Neuron (in vitro differentiated cells): ENCODE measurements at regions not wholly inside any gene's neighbourhood (a gene's known extent, or its start where the extent isn't known, plus 50 kb on each side); places are given as distances from the start of the nearest gene placed in this dataset.

ENCODE experiments used
- H2AFZ ChIP-seq: one replicate; pipeline ENCODE4 v1.6.1; 2013; ENCODE audit warnings: low read depth, mild to moderate bottlenecking, inconsistent platforms, low read length, moderate library complexity
- H3K27me3 ChIP-seq: one replicate; pipeline ENCODE4 v1.6.1; 2013; ENCODE audit warnings: low read length; ENCODE audit not compliant: insufficient read depth
- H3K36me3 ChIP-seq: one replicate; pipeline ENCODE4 v1.6.1; 2013; ENCODE audit warnings: low read length; ENCODE audit not compliant: insufficient read depth
- H3K4me1 ChIP-seq: one replicate; pipeline ENCODE4 v1.6.1; 2013; ENCODE audit warnings: low read length; ENCODE audit not compliant: insufficient read depth
- H3K4me3 ChIP-seq: 2 replicates; pipeline ENCODE4 v1.5.1; 2013; ENCODE audit warnings: mild to moderate bottlenecking, low read length, moderate library complexity
- H3K9me3 ChIP-seq: one replicate; pipeline ENCODE4 v1.6.1; 2013; ENCODE audit warnings: low read length

DNA sequence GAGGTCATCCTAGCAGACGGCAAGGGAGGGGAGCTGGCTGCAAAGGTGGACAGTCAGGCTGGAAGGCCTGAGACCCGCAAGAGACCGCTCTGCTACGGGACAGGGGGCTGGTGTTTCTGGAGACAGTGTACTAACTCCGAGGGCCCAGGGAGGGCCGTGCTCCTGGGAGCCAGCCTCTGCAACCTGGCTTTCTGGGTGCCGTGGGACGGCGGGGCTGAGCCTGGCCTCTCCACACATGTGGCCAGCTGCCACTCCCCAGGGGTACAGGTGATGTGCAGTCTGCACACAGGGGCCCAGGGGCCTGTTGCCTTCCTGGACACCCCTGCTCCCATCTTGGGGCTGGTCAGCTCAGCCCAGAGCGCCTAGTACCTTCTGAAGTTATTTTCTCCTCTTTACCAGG lies 92.2 kb downstream of the MRPL36 start:
- Histone ChIP-seq H3K4me3 (no peak overlapping the region), H3K4me1 (peaks cover 5% of the 10 kb centered on the region), H3K9me3 (no peaks in the 10 kb centered on the region), H3K36me3 (no peaks in the 10 kb centered on the region), H2AFZ (no peak overlapping the region), H3K27me3 (no peaks in the 10 kb centered on the region)

DNA sequence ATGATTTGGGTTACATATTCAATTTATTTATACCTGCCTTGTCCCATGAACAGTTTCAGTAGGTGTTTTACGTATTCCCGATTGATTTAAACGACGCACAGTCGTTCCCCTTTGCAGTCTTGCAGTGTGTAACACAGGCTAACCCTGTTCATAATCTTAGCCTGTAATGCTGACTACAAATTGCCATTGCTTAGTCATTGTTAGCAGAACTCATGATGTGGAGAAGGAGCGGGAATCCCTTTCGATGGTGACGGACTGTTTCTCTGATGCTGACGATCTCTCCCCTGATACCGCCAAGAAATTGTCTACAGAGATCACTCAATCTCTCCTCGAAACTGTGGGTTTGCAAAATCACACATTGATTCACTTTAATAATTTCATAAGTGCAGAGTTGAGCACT lies 93.2 kb downstream of the MRPL36 start:
- H3K36me3 ChIP-seq, result no peaks in the 10 kb centered on the region
- no peak overlapping the region for H3K4me3 ChIP-seq
- no peaks in the 10 kb centered on the region for H3K9me3 ChIP-seq
- H3K4me1 ChIP-seq, result peaks cover 5% of the 10 kb centered on the region
- H2AFZ ChIP-seq, result no peak overlapping the region
- no peaks in the 10 kb centered on the region for H3K27me3 ChIP-seq

GRCh38 chr5:1706021-1706420 lies 93.6 kb downstream of the MRPL36 start:
- Histone ChIP-seq H3K4me1 (peaks cover 5% of the 10 kb centered on the region), H3K9me3 (no peaks in the 10 kb centered on the region), H3K36me3 (no peaks in the 10 kb centered on the region), H3K4me3 (no peak overlapping the region), H2AFZ (no peak overlapping the region), H3K27me3 (no peaks in the 10 kb centered on the region)

DNA sequence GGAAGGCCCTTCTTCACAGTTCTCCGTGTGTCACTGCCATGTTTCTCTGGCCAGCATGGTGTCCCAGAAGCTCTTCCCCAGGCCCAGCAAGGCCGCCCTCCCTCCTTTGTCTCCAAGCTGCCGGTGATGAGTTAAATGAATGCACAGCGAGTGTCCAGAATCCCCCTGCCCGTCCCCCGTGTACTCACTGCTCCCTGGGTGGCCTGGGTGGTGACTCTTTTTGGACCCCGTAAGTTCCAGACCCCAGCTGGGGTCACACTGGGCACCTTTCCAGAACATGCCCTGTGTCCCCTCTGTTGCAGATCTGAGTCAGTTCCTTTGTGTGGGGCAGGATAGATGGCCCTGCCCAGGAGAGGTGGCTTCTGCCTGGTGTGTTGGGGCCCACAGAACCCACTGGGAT lies 95.0 kb downstream of the MRPL36 start:
- no peak overlapping the region for H2AFZ ChIP-seq
- peaks cover 5% of the 10 kb centered on the region for H3K4me1 ChIP-seq
- H3K9me3 ChIP-seq, result no peaks in the 10 kb centered on the region
- no peaks in the 10 kb centered on the region for H3K36me3 ChIP-seq
- H3K27me3 ChIP-seq, result no peaks in the 10 kb centered on the region
- H3K4me3 ChIP-seq, result no peak overlapping the region

DNA sequence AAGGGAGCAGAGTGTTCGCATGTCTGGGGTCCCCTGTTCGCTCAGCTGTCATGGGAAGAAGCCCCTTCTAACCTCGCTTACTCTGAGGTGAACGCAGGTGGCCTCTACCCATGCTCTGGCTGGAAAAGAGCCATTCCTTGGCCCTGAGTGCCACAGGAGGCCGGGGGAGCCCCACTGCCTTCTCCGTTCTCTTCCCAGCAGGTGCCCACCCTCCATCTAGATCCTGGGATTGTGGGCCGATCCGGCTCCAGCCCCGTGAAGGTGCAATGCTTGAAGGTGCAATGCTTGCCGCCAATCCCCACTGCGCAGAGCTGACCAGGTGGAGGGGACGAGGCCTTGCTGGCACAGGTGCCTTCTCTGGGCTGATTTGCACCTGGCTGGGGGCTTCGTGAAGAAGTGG lies 95.4 kb downstream of the MRPL36 start:
- Histone ChIP-seq H2AFZ (no peak overlapping the region), H3K36me3 (no peaks in the 10 kb centered on the region), H3K4me3 (no peak overlapping the region), H3K27me3 (no peaks in the 10 kb centered on the region), H3K9me3 (peaks cover 2% of the 10 kb centered on the region), H3K4me1 (peaks cover 2% of the 10 kb centered on the region)

- Histone ChIP-seq H3K9me3 (peaks cover 4% of the 10 kb centered on the region), H2AFZ (no peak overlapping the region)
These were observed 96.1 kb downstream of the MRPL36 start for GRCh38 chr5:1703352-1704050.

DNA sequence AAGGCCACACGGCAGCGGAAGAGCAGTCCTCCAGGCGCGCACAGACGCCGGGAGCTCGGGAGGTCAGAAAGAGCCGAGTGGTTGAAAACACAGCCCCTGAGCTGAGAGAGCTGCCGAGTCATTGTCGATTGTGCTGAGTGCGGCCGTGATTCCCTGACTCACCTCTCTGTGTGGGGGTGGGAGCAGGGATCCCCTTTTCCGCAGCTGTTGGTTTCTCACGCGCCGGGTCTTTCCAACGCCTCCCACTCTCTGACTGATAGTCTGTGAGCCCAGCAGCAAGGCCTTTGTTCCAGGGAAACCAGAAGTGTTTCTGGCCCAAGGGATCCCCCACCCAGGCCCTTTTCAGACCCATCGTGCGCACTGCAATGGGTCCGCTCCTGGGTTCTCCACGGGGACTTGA lies 97.3 kb downstream of the MRPL36 start:
- no peaks in the 10 kb centered on the region for H3K4me1 ChIP-seq

More at GRCh38 chr5:1703352-1704050, 96.1 kb downstream of the MRPL36 start:
- Histone ChIP-seq H3K4me1 (no peaks in the 10 kb centered on the region), H3K27me3 (no peaks in the 10 kb centered on the region), H3K36me3 (no peaks in the 10 kb centered on the region), H3K4me3 (no peak overlapping the region)

DNA sequence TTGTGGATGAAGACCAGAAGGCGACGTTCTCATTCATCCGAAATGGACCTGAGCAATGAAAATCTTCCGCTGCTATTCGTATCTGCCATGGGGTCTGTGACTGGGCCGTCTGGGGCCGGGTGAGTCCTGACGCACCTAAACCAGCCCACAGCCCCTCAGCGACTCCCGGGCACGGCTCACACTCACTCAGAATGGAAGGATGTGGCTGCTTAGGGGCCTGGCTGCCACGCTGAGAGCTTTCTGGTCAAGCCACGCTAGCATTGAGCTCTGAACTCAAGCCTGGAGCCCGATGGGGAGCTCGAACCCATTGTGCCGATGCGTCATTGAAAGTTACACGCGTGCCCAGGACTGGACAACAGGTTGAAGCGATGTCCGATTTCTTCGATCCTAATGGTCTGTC lies 97.8 kb downstream of the MRPL36 start:
- Histone ChIP-seq H3K36me3 (no peaks in the 10 kb centered on the region), H3K4me3 (no peak overlapping the region), H2AFZ (no peak overlapping the region), H3K27me3 (no peaks in the 10 kb centered on the region), H3K9me3 (peaks cover 4% of the 10 kb centered on the region), H3K4me1 (no peaks in the 10 kb centered on the region)

More for the DNA sequence above, 97.3 kb downstream of the MRPL36 start:
- H2AFZ ChIP-seq, result no peak overlapping the region
- H3K36me3 ChIP-seq, result no peaks in the 10 kb centered on the region
- H3K4me3 ChIP-seq, result no peak overlapping the region
- H3K9me3 ChIP-seq, result peaks cover 4% of the 10 kb centered on the region
- no peaks in the 10 kb centered on the region for H3K27me3 ChIP-seq

GRCh38 chr5:1701216-1701864 lies 98.3 kb downstream of the MRPL36 start:
- Histone ChIP-seq H3K36me3 (no peaks in the 10 kb centered on the region), H3K4me1 (no peaks in the 10 kb centered on the region), H3K4me3 (no peak overlapping the region), H3K9me3 (peaks cover 4% of the 10 kb centered on the region), H2AFZ (no peak overlapping the region), H3K27me3 (no peaks in the 10 kb centered on the region)

- no peaks in the 10 kb centered on the region for H3K27me3 ChIP-seq
These were observed 100.2 kb downstream of the MRPL36 start for GRCh38 chr5:1699394-1699793.

GRCh38 chr5:1698589-1699316 lies 100.9 kb downstream of the MRPL36 start:
- Histone ChIP-seq H3K4me3 (no peak overlapping the region), H3K36me3 (no peaks in the 10 kb centered on the region), H3K9me3 (peaks cover 4% of the 10 kb centered on the region), H3K4me1 (no peaks in the 10 kb centered on the region), H3K27me3 (no peaks in the 10 kb centered on the region), H2AFZ (no peak overlapping the region)

More at GRCh38 chr5:1699394-1699793, 100.2 kb downstream of the MRPL36 start:
- H3K4me3 ChIP-seq, result no peak overlapping the region
- no peaks in the 10 kb centered on the region for H3K36me3 ChIP-seq
- H3K9me3 ChIP-seq, result peaks cover 4% of the 10 kb centered on the region
- H2AFZ ChIP-seq, result no peak overlapping the region
- H3K4me1 ChIP-seq, result no peaks in the 10 kb centered on the region

GRCh38 chr5:1692381-1692780 lies 107.3 kb downstream of the MRPL36 start:
- Histone ChIP-seq H3K27me3 (no peaks in the 10 kb centered on the region), H3K4me1 (no peaks in the 10 kb centered on the region), H2AFZ (no peak overlapping the region), H3K36me3 (no peaks in the 10 kb centered on the region), H3K9me3 (peaks cover 3% of the 10 kb centered on the region), H3K4me3 (no peak overlapping the region)

GRCh38 chr5:1687301-1687970 lies 112.2 kb downstream of the MRPL36 start:
- Histone ChIP-seq H3K36me3 (no peaks in the 10 kb centered on the region), H3K4me1 (no peaks in the 10 kb centered on the region), H2AFZ (no peak overlapping the region), H3K4me3 (no peak overlapping the region), H3K27me3 (no peaks in the 10 kb centered on the region), H3K9me3 (peaks cover 3% of the 10 kb centered on the region)
